MM.1S (cell line): ENCODE measurements at regions not wholly inside any gene's neighbourhood (a gene's known extent, or its start where the extent isn't known, plus 50 kb on each side); places are given as distances from the start of the nearest gene placed in this dataset.

ENCODE experiments used
- DNase-seq: peaks from one replicate; pipeline ENCODE4 v3.0.0-alpha.2; 2015
- H2AFZ ChIP-seq: fragments of 300-600 bp; sonication (generic); 2 replicates; pipeline ENCODE4 v1.6.0; 2016; ENCODE audit warnings: antibody characterized with exemption, low read length
- H3F3A ChIP-seq: fragments of 300-600 bp; sonication (generic); 2 replicates; pipeline ENCODE4 v1.6.1; 2016; ENCODE audit warnings: mild to moderate bottlenecking, antibody characterized with exemption, low read length, moderate library complexity, mixed read lengths; ENCODE audit not compliant: insufficient read depth
- H3K27ac ChIP-seq: fragments of 300-600 bp; sonication (generic); 2 replicates; pipeline ENCODE4 v1.5.1; 2016; ENCODE audit warnings: mild to moderate bottlenecking, low read length
- H3K27me3 ChIP-seq: fragments of 300-600 bp; sonication (generic); replicated peaks from 2 replicates; pipeline ENCODE4 v1.6.0; 2016; ENCODE audit warnings: low read length; ENCODE audit not compliant: insufficient read depth
- H3K36me3 ChIP-seq: fragments of 300-600 bp; sonication (generic); replicated peaks from 2 replicates; pipeline ENCODE4 v1.6.1; 2016; ENCODE audit warnings: mild to moderate bottlenecking, low read length, mixed read lengths; ENCODE audit not compliant: insufficient read depth
- H3K4me1 ChIP-seq: fragments of 300-600 bp; sonication (generic); 2 replicates; pipeline ENCODE4 v1.6.1; 2016; ENCODE audit warnings: low read length, mixed read lengths
- H3K4me2 ChIP-seq: fragments of 300-600 bp; sonication (generic); 2 replicates; pipeline ENCODE4 v1.6.0; 2016; ENCODE audit warnings: low read depth, low read length
- H3K4me3 ChIP-seq: fragments of 300-600 bp; sonication (generic); 2 replicates; pipeline ENCODE4 v1.5.1; 2016; ENCODE audit warnings: low read length, mixed read lengths
- H3K79me2 ChIP-seq: fragments of 300-600 bp; sonication (generic); 2 replicates; pipeline ENCODE4 v1.6.1; 2016; ENCODE audit warnings: mixed run types, low read length, mixed read lengths
- H3K9ac ChIP-seq: fragments of 300-600 bp; sonication (generic); 2 replicates; pipeline ENCODE4 v1.6.1; 2016; ENCODE audit warnings: low read length, mixed read lengths
- H3K9me2 ChIP-seq: fragments of 300-600 bp; sonication (generic); replicated peaks from 2 replicates; pipeline ENCODE4 v1.6.1; 2016; ENCODE audit warnings: mild to moderate bottlenecking, low read length, mixed read lengths; ENCODE audit not compliant: insufficient read depth
- H3K9me3 ChIP-seq: fragments of 300-600 bp; sonication (generic); replicated peaks from 2 replicates; pipeline ENCODE4 v1.6.1; 2016; ENCODE audit warnings: mild to moderate bottlenecking, low read length, mixed read lengths; ENCODE audit not compliant: insufficient read depth
- H4K20me1 ChIP-seq: fragments of 300-600 bp; sonication (generic); 2 replicates; pipeline ENCODE4 v1.6.1; 2016; ENCODE audit warnings: mild to moderate bottlenecking, low read length, moderate library complexity, mixed read lengths; ENCODE audit not compliant: insufficient read depth
- EZH2 ChIP-seq: fragments of 300-600 bp; sonication (generic); optimal IDR thresholded peaks from 2 replicates; pipeline ENCODE3; 2017; ENCODE audit warnings: low read depth, mild to moderate bottlenecking, antibody characterized with exemption, low read length, mixed read lengths
- EZH2phosphoT487 ChIP-seq: fragments of 300-600 bp; sonication (generic); IDR thresholded peaks from 2 replicates; pipeline ENCODE4 v1.6.1; 2018; ENCODE audit warnings: antibody characterized with exemption, low read length
- TF ChIP-seq, protein P1 (sequence below): fragments of 300-600 bp; sonication (generic); IDR thresholded peaks from 2 replicates; pipeline ENCODE4 v1.5.1; 2016; ENCODE audit warnings: antibody characterized with exemption, low read length, mixed read lengths

DNA sequence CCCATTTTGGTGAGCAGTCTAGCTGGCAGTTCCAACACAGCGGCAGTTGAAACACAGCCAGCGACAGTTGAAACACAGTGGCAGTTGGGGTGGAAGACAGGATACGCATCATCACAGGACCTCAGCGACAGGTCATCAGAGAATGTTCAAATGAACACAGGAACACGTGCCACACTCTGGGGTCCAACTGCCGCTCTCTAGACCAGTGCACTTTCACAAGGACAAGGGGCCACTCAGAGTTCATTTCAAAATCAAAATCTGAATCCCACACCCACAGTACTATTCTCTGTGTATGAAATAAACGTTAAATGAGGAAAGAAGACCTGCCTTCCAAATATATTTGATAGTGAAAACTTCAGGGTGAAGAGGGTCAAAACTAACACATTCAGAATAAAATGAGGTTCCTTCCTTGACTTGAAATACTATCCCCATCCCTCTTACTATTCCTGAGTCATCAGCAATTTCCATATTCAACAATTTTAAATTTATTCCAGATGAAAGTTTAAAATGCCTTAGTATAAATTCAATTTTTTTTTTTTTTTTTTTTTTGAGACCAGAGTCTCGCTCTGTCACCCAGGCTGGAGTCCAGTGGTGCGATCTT, 53.0 kb upstream of the SIMC1 start:
- DNase-seq = no peak
- no peaks in the 10 kb centered on the region for H3K4me1 ChIP-seq
- H3K9me3 ChIP-seq = no peaks in the 10 kb centered on the region
- no peak overlapping the region for H2AFZ ChIP-seq
- H4K20me1 ChIP-seq = no peaks in the 10 kb centered on the region
- no peak overlapping the region for H3K4me3 ChIP-seq
- no peak overlapping the region for H3K27ac ChIP-seq
- no peaks in the 10 kb centered on the region for H3K36me3 ChIP-seq
- no peaks in the 10 kb centered on the region for H3K79me2 ChIP-seq
- H3K4me2 ChIP-seq = no peak overlapping the region
- TF ChIP-seq EZH2phosphoT487 (no peak), EZH2 (no peak)
- TF ChIP-seq, protein P1, sequence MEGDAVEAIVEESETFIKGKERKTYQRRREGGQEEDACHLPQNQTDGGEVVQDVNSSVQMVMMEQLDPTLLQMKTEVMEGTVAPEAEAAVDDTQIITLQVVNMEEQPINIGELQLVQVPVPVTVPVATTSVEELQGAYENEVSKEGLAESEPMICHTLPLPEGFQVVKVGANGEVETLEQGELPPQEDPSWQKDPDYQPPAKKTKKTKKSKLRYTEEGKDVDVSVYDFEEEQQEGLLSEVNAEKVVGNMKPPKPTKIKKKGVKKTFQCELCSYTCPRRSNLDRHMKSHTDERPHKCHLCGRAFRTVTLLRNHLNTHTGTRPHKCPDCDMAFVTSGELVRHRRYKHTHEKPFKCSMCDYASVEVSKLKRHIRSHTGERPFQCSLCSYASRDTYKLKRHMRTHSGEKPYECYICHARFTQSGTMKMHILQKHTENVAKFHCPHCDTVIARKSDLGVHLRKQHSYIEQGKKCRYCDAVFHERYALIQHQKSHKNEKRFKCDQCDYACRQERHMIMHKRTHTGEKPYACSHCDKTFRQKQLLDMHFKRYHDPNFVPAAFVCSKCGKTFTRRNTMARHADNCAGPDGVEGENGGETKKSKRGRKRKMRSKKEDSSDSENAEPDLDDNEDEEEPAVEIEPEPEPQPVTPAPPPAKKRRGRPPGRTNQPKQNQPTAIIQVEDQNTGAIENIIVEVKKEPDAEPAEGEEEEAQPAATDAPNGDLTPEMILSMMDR = no peak
- H3K9ac ChIP-seq = no peak overlapping the region
- no peaks in the 10 kb centered on the region for H3F3A ChIP-seq
- H3K9me2 ChIP-seq = no peaks in the 10 kb centered on the region
- H3K27me3 ChIP-seq = no peaks in the 10 kb centered on the region

DNA sequence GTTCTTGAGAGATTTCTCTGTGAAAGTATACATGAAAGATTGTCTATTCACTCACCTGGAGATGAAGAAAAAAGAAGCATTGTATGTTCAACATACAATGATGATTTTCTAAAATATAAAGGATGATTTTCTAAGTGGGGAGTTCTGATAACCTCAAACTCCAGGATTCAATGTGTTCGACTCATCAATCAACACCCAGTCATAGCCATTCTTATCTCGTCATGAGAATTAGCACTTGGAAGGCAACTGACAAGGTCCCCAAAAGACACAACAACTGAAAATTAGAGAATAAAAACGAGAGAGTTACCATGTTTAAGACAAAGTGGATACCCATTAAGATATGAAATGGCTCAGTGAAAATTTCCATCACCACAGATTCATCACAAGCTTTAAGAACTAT, 52.1 kb upstream of the SIMC1 start:
- Histone ChIP-seq H3K4me3 (no peak overlapping the region), H3K27me3 (no peaks in the 10 kb centered on the region), H3K4me2 (no peak overlapping the region), H3K36me3 (no peaks in the 10 kb centered on the region), H3K9ac (no peak overlapping the region), H3F3A (no peaks in the 10 kb centered on the region), H3K9me2 (no peaks in the 10 kb centered on the region), H3K27ac (no peak overlapping the region), H3K79me2 (no peaks in the 10 kb centered on the region), H3K9me3 (no peaks in the 10 kb centered on the region), H4K20me1 (no peaks in the 10 kb centered on the region), H2AFZ (no peak overlapping the region), H3K4me1 (no peaks in the 10 kb centered on the region)
- DNase-seq = no peak
- TF ChIP-seq EZH2phosphoT487 = no peak
- TF ChIP-seq, protein P1 = no peak
- TF ChIP-seq EZH2 = no peak

DNA sequence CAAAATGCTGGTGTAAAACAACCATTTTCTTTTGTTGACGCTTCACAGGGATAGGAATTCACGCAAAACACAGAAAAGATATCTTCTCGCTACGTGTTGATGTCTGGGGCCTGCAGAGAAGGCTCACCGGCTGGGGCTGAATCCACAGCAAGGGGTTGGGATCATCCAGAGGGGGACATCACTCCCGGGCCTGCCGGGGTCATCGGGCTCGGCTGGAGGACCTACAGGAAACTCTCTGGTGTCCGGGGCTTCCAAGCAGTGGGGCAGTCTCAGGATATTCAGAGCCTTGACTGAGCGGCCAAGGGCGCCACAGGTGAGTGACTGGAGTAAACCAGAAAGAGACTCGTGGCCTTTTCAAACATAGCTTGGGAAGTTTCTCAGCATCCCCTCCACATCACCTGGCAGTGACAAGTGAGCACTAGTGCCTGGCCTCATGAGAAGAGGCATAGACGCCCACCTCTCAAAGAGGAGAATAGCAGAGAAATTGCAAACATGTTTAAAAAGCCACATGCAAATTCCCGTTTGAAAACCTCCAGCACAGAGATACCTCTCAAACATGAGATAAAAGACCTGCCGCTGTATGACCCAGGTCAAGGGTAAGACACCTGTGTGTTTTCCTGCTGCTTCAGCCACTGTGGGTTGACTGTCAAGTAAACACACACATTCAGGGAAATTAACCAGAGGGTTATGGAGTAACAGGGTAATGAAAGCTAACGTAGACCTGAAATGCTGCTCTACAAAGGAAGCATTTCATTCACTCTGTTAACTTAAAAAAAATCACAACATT, 50.8 kb upstream of the SIMC1 start:
- no peaks in the 10 kb centered on the region for H3K36me3 ChIP-seq
- DNase-seq = peak; percentile 52
- H3K4me3 ChIP-seq = no peak overlapping the region
- no peaks in the 10 kb centered on the region for H3F3A ChIP-seq
- no peaks in the 10 kb centered on the region for H3K4me1 ChIP-seq
- no peaks in the 10 kb centered on the region for H3K27me3 ChIP-seq
- no peaks in the 10 kb centered on the region for H3K9me2 ChIP-seq
- no peaks in the 10 kb centered on the region for H3K79me2 ChIP-seq
- no peaks in the 10 kb centered on the region for H4K20me1 ChIP-seq
- no peak overlapping the region for H3K4me2 ChIP-seq
- no peak overlapping the region for H3K27ac ChIP-seq
- H2AFZ ChIP-seq = no peak overlapping the region
- TF ChIP-seq, protein P1 = no peak
- TF ChIP-seq EZH2 (no peak), EZH2phosphoT487 (no peak)
- no peaks in the 10 kb centered on the region for H3K9me3 ChIP-seq
- H3K9ac ChIP-seq = no peak overlapping the region
